ENCODE measurements at regions not wholly inside any gene's neighbourhood (a gene's known extent, or its start where the extent isn't known, plus 50 kb on each side); places are given as distances from the start of the nearest gene placed in this dataset.

DNA sequence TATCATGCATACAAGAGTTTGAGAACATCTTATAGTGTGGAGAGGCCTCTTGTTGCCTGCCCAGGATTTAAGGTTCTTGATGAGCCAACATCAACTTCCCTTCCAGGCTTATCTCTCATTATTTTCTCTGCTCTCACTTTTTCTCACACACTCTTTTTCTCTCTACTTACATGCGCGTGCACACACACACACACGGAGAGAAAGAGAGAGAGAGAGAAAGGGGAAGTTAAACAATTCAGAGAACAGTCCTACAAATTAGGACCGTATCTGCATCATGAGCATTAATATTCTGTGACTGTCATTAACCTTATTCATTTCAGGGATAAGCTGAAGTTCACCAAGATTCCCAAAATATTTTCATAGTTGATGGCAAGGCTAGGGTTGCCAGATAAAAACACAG lies 269.0 kb downstream of the ZNF621 start:
- H3F3A ChIP-seq (ENCODE audit: low read depth), result no peaks in the 10 kb centered on the region
- H3K4me2 ChIP-seq (ENCODE audit: low read depth, low read length, poor library complexity, severe bottlenecking), result no peak overlapping the region
- H3K79me2 ChIP-seq (ENCODE audit: insufficient read depth, low read length), result no peaks in the 10 kb centered on the region
- TF ChIP-seq CTCF (conservative IDR thresholded peaks at IDR 0.05; ENCODE audit: low read length) (no peak), EZH2phosphoT487 (IDR thresholded peaks at IDR 0.05; ENCODE audit: borderline replicate concordance) (no peak)
- no peak overlapping the region for H3K4me3 ChIP-seq (ENCODE audit: low read length, poor library complexity, severe bottlenecking)
- H3K36me3 ChIP-seq (ENCODE audit: insufficient read depth, low read length), result no peaks in the 10 kb centered on the region
- H2AFZ ChIP-seq (ENCODE audit: low read length), result no peak overlapping the region
- no peak overlapping the region for H3K9ac ChIP-seq (ENCODE audit: low read depth, low read length, poor library complexity, severe bottlenecking)
- no peaks in the 10 kb centered on the region for H3K9me2 ChIP-seq (replicated peaks; ENCODE audit: low read depth, low read length)
- H4K20me1 ChIP-seq (ENCODE audit: insufficient read depth, low read length, poor library complexity, severe bottlenecking), result no peaks in the 10 kb centered on the region
- H3K4me1 ChIP-seq (ENCODE audit: insufficient read depth, low read length, poor library complexity, severe bottlenecking), result no peaks in the 10 kb centered on the region
- H3K27me3 ChIP-seq (ENCODE audit: insufficient read depth, low read length, poor library complexity, severe bottlenecking), result no peaks in the 10 kb centered on the region
- no peaks in the 10 kb centered on the region for H3K9me3 ChIP-seq (ENCODE audit: insufficient read depth, low read depth, low read length)

DNA sequence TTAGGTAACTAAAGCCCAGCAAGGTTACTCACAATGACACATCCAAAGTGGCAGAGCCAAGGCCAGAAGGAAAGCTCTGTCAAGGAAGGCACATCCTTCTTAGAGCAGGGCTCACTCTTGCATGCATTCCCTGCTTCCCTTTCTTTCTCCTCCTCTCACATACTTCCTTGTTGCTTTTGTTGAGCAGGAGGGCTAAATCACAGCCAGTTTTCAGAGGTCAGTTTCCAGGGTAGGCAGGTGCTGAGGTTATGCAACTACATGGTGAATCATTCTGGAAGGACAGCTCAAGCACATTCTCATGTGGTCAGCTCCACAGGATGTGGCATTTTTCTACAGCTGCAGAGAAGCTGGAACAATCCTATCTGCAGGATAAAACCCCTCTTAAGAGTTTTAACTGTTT lies 275.6 kb downstream of the ZNF621 start:
- Histone ChIP-seq H3K36me3 (ENCODE audit: insufficient read depth, low read length) (no peaks in the 10 kb centered on the region), H3K4me2 (ENCODE audit: low read depth, low read length, poor library complexity, severe bottlenecking) (no peak overlapping the region), H4K20me1 (ENCODE audit: insufficient read depth, low read length, poor library complexity, severe bottlenecking) (no peaks in the 10 kb centered on the region), H3K4me1 (ENCODE audit: insufficient read depth, low read length, poor library complexity, severe bottlenecking) (no peaks in the 10 kb centered on the region), H3K79me2 (ENCODE audit: insufficient read depth, low read length) (no peaks in the 10 kb centered on the region), H3K9ac (ENCODE audit: low read depth, low read length, poor library complexity, severe bottlenecking) (no peak overlapping the region), H3K27me3 (ENCODE audit: insufficient read depth, low read length, poor library complexity, severe bottlenecking) (no peaks in the 10 kb centered on the region), H3K9me2 (replicated peaks; ENCODE audit: low read depth, low read length) (no peaks in the 10 kb centered on the region), H3K4me3 (ENCODE audit: low read length, poor library complexity, severe bottlenecking) (no peak overlapping the region), H2AFZ (ENCODE audit: low read length) (no peak overlapping the region), H3F3A (ENCODE audit: low read depth) (no peaks in the 10 kb centered on the region), H3K9me3 (ENCODE audit: insufficient read depth, low read depth, low read length) (no peaks in the 10 kb centered on the region)
- TF ChIP-seq EZH2phosphoT487 (IDR thresholded peaks at IDR 0.05; ENCODE audit: borderline replicate concordance), result no peak
- TF ChIP-seq CTCF (conservative IDR thresholded peaks at IDR 0.05; ENCODE audit: low read length), result no peak

- Histone ChIP-seq H3K9me3 (ENCODE audit: insufficient read depth, low read depth, low read length) (no peaks in the 10 kb centered on the region), H3K4me3 (ENCODE audit: low read length, poor library complexity, severe bottlenecking) (no peak overlapping the region), H3K4me1 (ENCODE audit: insufficient read depth, low read length, poor library complexity, severe bottlenecking) (no peaks in the 10 kb centered on the region), H3K27me3 (ENCODE audit: insufficient read depth, low read length, poor library complexity, severe bottlenecking) (no peaks in the 10 kb centered on the region), H3F3A (ENCODE audit: low read depth) (no peaks in the 10 kb centered on the region), H3K9ac (ENCODE audit: low read depth, low read length, poor library complexity, severe bottlenecking) (no peak overlapping the region), H3K9me2 (replicated peaks; ENCODE audit: low read depth, low read length) (no peaks in the 10 kb centered on the region), H3K4me2 (ENCODE audit: low read depth, low read length, poor library complexity, severe bottlenecking) (no peak overlapping the region), H3K79me2 (ENCODE audit: insufficient read depth, low read length) (no peaks in the 10 kb centered on the region), H3K36me3 (ENCODE audit: insufficient read depth, low read length) (no peaks in the 10 kb centered on the region), H4K20me1 (ENCODE audit: insufficient read depth, low read length, poor library complexity, severe bottlenecking) (no peaks in the 10 kb centered on the region), H2AFZ (ENCODE audit: low read length) (no peak overlapping the region)
- TF ChIP-seq EZH2phosphoT487 (IDR thresholded peaks at IDR 0.05; ENCODE audit: borderline replicate concordance) (no peak), CTCF (conservative IDR thresholded peaks at IDR 0.05; ENCODE audit: low read length) (no peak)
Measured at GRCh38 chr3:40801284-40801741, 276.6 kb downstream of the ZNF621 start.

Data from Loucy (cell line).